HG03175 (cell line): ENCODE measurements at regions not wholly inside any gene's neighbourhood (a gene's known extent, or its start where the extent isn't known, plus 50 kb on each side); places are given as distances from the start of the nearest gene placed in this dataset.

ENCODE experiments used
- ATAC-seq: cut with Tn5 transposase; IDR thresholded peaks from one replicate; pipeline ENCODE4 v1.9.1; 2021; ENCODE audit warnings: mild to moderate bottlenecking, moderate library complexity; ENCODE audit not compliant: unreplicated experiment

- no peak for ATAC-seq
Measured at GRCh38 chr20:59431014-59431413, 130.6 kb downstream of the EDN3 start.

DNA sequence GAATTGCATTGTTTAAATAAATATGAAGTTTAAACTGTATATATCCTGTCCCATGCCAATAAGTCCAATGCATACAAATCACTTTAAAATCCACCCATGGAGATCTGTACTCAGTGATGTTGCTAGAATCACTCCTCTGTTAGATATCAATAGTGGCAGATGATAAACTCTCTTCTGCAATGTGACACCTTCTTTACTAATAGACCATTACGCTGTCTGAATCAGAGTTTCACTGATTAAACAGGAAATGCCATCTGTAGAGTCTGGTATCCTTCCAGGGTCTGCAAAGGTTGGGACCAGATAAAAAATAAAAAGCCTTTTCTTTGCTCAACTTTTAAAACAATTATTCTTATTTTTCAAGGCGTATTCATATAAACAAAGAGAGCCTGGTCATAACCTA is 134.5 kb downstream of the EDN3 start:
- ATAC-seq, result no peak

DNA sequence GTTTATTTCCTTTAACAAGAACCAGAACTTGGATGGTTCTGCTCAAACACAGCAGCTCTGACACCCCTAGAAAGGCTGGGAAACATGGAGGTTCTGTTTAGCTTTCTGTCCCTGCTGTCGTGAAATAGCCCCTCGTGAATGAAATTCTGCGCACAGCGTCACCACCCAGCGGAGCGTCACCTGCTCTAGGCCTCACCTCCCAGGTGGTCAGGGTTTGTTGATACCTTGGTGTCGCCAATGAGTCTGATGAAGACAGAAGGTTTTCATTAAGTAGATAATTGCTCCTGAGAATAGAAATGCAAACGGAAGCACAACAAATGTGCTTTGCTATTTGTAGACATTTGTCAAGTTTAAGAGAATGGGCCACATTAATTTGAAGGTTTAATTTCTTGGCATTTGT is 135.1 kb downstream of the EDN3 start:
- no peak for ATAC-seq

DNA sequence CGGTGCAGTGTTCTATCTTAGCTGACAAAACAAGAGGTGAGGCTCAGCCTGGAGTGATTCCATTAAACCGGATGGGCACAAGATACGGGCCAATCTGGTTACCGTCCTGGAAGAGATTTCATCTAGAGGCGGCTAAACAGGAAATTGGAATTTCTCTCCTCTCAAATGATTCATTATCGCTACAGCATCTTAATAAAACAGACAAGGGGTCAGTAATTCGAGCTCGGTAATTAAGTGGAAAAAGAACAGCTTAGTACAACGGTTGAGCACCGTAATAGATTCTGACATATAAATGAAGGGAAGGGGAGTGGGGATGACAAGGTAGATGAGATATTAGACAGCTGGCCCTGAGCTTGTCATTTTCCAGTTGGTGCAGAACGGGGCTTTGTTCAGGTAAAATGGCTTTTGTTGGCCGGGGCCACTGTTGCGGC is 137.2 kb downstream of the EDN3 start:
- no peak for ATAC-seq

DNA sequence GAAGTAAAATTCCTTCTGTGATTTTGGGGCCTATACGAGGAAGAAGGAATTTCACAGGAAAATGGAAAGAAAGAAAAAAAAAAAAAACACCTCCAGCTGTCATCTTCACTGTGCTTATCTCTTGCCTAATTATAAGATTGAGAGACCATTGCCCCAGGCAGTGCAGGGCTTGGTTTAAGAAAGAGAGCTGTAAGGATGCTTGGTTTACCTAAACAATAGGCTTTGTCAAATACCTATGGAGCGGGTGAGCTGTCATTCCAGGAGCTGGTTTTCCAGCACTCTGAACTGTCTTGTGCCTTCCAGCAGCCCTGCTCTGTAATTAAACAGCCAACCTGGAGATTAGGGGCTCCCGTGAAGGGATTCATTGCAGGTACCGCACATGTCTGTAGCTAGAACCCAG is 137.8 kb downstream of the EDN3 start:
- ATAC-seq, result no peak

DNA sequence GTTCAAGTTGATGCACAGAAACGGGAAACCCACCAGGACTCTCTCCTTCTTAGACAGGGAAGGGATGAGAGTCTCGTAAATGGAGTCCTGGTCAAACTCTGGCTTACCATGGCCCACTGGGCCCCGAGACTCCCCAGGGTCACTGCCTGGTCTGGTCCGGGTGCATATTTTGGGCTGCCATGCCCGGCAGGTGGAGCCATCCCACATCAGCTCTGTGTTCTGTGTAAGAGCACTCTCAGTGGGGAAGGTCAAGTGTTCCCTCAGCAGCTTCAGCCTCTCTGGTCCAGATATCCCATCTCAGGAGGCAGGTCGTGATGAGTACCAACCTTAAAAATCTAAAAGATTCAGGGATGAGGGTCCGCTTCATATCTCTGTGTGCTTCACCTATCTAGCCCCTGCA is 138.8 kb downstream of the EDN3 start:
- ATAC-seq, result no peak

DNA sequence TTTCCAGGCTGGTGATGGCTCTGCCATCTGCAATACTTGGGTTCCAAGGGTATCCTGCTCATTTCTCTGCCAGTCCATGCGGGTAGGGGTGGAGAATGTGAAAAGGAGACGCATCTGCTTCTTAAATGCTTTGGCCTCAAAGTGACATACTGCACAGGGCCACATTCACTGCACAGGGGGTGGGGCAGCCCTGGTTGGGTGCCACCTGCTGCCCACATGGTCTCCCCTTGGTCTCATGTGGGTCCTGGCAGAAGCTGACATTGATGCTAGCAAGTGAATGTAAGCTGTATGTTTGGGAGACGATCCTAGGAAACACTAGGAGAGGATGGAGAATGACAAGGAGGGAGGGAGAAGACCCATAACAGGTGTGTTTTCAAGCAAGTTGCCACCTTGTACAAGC is 140.9 kb downstream of the EDN3 start:
- no peak for ATAC-seq

GRCh38 chr20:59441860-59442810 is 141.7 kb downstream of the EDN3 start:
- no peak for ATAC-seq

DNA sequence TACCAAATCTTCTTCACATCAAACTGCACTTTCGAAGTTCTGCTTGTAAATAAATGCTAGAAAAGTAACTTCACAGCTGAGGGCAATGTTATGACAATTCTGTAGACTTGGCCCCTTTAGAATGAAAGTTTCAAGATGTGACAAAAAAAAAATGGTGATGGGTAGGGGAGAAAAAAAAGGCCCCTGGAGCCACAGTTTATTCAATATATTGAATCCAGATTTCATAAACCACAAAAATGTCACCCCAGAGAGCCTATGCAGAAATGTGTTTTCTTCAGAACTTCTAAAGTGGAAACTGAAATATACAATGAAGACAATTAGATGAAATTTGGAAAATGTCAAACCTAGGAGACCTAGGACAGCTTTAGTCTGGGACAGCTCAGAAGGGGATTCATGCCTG is 143.1 kb downstream of the EDN3 start:
- no peak for ATAC-seq

DNA sequence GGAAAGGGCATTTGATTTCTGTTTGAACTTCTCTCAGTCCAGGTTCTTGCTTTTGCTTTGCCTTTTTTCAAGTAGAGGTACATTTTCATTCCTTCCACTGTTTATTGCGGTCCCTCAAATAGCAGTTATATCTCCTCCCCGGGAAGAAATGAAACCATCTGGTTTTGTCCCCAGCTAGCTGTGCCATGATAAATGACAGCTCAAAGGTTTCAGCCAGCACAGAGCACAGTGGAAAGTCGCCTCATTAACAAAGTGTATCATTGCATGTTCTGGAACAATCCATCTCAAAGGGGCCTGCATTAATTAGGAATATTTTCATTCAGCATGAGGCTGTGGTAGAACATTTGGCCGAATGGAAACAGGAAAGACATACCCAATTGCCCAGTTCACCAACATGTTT is 146.0 kb downstream of the EDN3 start:
- no peak for ATAC-seq

- no peak for ATAC-seq
Measured at GRCh38 chr20:59448196-59448595, 147.8 kb downstream of the EDN3 start.

DNA sequence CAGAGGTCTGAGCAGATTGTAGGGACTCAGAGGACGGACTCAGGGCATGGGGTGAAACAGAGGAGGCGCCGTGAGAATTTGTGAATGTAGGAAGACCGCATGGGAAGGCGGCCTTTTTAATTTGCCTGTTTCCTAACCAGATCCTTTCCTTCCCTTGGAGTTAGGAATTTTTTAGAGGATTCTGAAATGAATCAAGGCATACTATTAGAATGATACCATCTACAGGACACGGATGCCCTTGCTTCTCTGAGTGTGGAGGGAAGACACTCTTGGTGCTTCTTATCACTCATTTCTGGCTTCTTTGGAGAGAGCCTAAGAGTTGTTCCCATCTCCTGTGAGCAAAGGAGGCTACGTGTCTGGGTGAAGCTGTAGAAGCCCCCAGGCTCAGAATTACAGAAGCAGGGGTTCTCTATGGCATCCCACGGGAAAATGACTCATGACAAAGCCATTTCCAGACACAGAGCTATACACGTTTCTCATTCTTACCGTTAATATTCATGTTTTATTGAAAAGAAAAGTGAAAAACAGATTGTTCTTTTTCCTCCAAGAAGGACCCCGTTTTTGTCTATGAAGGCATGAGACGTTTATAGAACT is 148.5 kb downstream of the EDN3 start:
- no peak for ATAC-seq

DNA sequence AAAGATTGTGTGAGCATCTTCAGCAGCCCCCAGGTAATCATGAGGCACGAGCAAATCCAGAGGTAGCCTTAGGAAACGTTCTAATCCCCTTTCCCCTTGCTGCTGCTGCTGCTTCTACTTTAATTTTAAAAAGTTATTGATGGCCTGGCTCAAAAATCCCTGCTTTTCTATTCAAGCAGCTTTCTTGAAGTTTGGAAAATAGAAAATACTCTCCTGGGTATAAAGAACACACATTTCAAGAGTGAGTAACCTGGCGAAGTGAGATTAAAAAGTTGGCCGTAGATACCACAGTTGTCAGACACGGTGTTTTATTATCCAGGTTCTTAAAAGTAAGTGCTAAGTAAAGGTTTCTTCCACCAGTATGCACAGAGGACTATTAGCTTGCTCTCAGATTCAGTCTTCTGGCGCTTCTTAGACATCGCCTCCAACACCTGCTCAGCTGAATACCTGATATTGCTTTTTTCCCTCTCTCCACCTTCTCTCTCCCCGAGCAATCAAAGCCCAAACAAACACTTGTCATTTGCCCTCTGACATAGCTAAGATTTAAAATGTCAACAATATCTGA is 150.7 kb downstream of the EDN3 start:
- ATAC-seq, result no peak

DNA sequence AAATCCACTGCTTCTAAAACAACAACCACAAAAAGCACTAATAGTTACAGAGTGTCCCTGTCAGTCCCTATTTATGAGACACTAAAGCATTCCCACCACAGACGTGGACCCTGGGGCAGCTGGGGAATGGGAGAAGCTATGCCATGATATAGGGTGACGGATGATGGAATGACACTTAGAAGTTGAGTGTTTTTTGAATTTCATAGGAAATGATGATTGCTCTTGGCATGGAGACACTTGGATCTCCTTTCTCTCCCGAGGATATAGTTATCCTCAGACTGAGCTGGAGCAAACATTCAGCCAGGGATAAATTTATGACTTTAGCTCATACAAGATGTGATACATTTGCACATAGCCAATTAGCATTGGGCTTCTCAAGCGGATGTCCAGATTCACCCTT is 151.2 kb downstream of the EDN3 start:
- ATAC-seq, result no peak

- no peak for ATAC-seq
Measured at GRCh38 chr20:59452856-59453255, 151.5 kb upstream of the PHACTR3 start.

GRCh38 chr20:59453759-59454560 is 150.4 kb upstream of the PHACTR3 start:
- ATAC-seq, result no peak

- ATAC-seq, result no peak
Measured at GRCh38 chr20:59455402-59456341, 148.7 kb upstream of the PHACTR3 start.

DNA sequence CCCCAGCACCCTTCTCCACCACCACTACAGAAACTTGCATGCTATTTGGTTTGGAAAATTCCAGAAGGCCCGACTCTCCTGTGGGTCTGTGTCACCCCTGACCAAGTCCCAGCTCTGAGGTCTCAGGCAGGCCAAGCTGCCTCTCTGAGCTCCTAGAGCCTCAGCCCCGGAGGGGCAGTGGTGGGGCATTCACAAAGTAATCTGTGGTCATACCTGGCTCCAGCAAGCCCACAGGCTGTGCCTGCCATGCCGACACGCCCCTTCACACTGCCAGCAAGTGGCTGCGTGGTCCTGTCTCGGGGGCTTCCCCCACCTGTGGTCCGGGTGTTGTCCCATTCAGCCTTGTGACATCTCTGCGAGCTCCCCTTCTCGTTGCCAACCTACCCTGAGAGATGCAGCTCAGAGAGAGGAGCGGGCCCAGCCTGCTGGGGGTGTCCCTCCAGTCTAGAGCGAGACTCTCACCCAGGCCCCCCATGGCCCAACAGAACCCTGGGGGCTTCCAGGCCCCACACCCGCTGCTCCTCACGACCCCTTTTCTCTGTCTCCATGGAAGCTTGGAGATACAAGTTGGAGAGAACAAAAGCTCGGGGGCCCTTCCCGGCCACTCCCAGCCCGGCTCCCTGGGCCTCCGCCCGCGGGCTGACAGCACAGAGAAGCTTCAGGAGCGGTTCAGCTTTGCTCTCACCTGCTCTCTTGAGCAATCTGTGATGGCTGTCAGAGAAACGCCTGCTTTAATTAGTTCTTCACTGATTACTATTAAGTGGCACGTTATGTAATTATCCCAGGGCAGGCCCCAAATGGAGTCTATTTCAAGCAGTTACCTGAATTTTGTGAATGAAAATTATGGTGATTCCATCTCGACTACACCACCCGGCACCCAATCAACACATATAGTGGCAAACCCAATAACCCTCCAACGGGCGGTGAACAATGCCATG is 147.7 kb upstream of the PHACTR3 start:
- no peak for ATAC-seq

DNA sequence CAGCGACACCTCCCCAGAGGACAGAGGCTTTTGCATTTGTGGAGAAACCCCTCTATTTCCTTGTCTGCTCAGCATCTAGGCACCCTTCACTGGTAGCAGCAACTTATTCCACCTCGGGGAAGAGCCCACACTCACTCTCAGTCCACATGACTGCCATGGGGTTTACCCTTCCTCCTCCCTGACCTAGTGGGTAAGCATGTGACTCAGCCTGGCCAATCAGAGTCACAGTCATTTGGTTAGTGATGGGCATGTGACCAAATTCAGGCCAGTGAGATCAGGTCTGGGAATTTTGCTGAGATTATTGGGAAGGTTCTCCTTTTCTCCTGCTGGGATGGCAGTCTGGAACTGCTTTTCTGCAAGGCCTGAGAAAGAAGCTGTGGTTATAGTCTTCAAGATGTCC is 145.7 kb upstream of the PHACTR3 start:
- ATAC-seq, result no peak
